ENCODE measurements at regions not wholly inside any gene's neighbourhood (a gene's known extent, or its start where the extent isn't known, plus 50 kb on each side); places are given as distances from the start of the nearest gene placed in this dataset.

DNA sequence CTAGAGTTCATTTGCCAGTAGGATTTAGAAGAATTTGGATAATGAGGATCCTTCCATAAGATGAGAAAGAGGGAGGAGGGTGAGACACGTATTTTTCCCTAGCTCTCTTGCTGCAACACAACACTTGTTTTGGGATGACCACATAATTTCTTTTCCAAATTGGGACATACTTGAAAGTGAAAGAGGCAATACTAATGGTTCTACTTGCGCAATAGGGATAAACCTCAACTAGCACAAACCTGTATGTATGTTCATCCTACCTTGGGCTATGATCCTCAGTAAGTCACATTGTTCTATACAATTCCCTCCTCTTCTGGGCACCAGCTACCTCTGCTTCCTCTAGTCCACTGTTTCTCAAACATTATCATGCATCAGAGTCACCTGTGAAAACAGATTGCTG is 1208.8 kb upstream of the LRRTM1 start:
- TF ChIP-seq, protein P1, sequence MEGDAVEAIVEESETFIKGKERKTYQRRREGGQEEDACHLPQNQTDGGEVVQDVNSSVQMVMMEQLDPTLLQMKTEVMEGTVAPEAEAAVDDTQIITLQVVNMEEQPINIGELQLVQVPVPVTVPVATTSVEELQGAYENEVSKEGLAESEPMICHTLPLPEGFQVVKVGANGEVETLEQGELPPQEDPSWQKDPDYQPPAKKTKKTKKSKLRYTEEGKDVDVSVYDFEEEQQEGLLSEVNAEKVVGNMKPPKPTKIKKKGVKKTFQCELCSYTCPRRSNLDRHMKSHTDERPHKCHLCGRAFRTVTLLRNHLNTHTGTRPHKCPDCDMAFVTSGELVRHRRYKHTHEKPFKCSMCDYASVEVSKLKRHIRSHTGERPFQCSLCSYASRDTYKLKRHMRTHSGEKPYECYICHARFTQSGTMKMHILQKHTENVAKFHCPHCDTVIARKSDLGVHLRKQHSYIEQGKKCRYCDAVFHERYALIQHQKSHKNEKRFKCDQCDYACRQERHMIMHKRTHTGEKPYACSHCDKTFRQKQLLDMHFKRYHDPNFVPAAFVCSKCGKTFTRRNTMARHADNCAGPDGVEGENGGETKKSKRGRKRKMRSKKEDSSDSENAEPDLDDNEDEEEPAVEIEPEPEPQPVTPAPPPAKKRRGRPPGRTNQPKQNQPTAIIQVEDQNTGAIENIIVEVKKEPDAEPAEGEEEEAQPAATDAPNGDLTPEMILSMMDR (IDR thresholded peaks at IDR 0.05; ENCODE audit: insufficient read depth, low read length, poor library complexity, severe bottlenecking) = no peak
- TF ChIP-seq EZH2phosphoT487 (conservative IDR thresholded peaks at IDR 0.05; ENCODE audit: low read length) = no peak

Measured in SU-DHL-6 (cell line).